ENCODE measurements at regions not wholly inside any gene's neighbourhood (a gene's known extent, or its start where the extent isn't known, plus 50 kb on each side); places are given as distances from the start of the nearest gene placed in this dataset.

DNA sequence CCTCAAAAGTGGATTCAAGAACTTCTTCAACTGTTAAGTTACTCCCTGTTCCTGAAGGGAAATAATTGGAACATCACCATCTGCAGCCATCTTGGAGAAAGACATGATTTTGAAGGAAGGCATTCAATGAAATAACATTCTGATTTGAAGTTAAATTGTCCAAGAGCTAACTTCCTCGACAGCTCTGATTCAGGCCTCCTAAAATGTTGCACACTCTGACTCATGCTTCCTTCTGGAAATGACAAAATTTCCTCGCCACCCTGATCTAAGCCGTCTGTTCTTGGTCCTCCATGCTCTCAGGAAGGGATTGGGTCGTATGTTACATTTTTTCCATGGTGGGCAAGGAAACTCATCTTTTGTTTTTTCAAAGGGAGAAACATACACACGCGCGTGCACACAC lies 496.9 kb upstream of the DIPK2B start:
- peak overlapping the region; percentile 61 for H3K27ac ChIP-seq (ENCODE audit: low read depth, low read length)
- ChIA-PET POLR2A (interaction anchor here (0.5 to 3.0 kb wide), 4 partner anchors 13 to 75 kb away, joined by 3 to 17 read pairs (median 4); no protein-coding TSS in a partner anchor), CTCF (no interaction called here)
- DNase-seq (ENCODE audit: low read depth, low spot score) = peak; percentile 45
- no peak overlapping the region for H3K4me3 ChIP-seq (ENCODE audit: low read depth, low read length)
- TF ChIP-seq, protein P1, sequence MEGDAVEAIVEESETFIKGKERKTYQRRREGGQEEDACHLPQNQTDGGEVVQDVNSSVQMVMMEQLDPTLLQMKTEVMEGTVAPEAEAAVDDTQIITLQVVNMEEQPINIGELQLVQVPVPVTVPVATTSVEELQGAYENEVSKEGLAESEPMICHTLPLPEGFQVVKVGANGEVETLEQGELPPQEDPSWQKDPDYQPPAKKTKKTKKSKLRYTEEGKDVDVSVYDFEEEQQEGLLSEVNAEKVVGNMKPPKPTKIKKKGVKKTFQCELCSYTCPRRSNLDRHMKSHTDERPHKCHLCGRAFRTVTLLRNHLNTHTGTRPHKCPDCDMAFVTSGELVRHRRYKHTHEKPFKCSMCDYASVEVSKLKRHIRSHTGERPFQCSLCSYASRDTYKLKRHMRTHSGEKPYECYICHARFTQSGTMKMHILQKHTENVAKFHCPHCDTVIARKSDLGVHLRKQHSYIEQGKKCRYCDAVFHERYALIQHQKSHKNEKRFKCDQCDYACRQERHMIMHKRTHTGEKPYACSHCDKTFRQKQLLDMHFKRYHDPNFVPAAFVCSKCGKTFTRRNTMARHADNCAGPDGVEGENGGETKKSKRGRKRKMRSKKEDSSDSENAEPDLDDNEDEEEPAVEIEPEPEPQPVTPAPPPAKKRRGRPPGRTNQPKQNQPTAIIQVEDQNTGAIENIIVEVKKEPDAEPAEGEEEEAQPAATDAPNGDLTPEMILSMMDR (IDR thresholded peaks at IDR 0.05; ENCODE audit: low read depth, low read length) = no peak
- no peaks in the 10 kb centered on the region for H3K27me3 ChIP-seq (ENCODE audit: control insufficient read depth, insufficient read depth, low read length)
- H3K9me3 ChIP-seq (ENCODE audit: control insufficient read depth, insufficient read depth, low read length) = no peaks in the 10 kb centered on the region

DNA sequence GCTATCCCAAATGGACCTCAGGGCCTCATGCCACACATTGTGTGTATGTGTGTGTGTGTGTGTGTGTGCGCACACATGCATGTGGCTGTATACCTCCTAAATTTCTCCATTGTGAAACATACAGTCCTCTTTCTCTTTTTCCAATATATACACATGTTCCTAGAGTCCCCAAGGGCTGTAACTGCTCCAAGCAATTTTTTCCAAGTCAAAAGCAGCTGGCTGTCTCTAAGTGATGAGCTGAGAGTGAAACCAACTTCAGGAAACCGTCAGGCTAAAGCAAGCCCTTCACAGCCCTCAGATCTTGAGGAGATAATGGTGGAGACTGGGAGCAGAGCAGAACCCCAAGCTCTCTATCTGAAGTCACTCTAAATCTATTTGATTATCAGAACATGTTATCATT lies 496.1 kb upstream of the DIPK2B start:
- Histone ChIP-seq H3K4me3 (ENCODE audit: low read depth, low read length) (no peak overlapping the region), H3K27ac (ENCODE audit: low read depth, low read length) (no peak overlapping the region), H3K27me3 (ENCODE audit: control insufficient read depth, insufficient read depth, low read length) (no peaks in the 10 kb centered on the region), H3K9me3 (ENCODE audit: control insufficient read depth, insufficient read depth, low read length) (no peaks in the 10 kb centered on the region)
- no peak for DNase-seq (ENCODE audit: low read depth, low spot score)
- TF ChIP-seq, protein P1 (IDR thresholded peaks at IDR 0.05; ENCODE audit: low read depth, low read length) = no peak
- ChIA-PET CTCF (no interaction called here), POLR2A (interaction anchor here (3.0 kb wide), 1 partner anchor 13 kb away, joined by 17 read pairs; no protein-coding TSS in a partner anchor)

GRCh38 chrX:45689971-45690370 lies 489.3 kb upstream of the DIPK2B start:
- H3K4me3 ChIP-seq (ENCODE audit: low read depth, low read length) = no peak overlapping the region
- TF ChIP-seq, protein P1 (IDR thresholded peaks at IDR 0.05; ENCODE audit: low read depth, low read length) = no peak
- POLR2A ChIA-PET = interaction anchor here (0.6 kb wide), 1 partner anchor 113 kb away, joined by 4 read pairs; no protein-coding TSS in a partner anchor
- CTCF ChIA-PET = no interaction called here
- DNase-seq (ENCODE audit: low read depth, low spot score) = no peak
- H3K27ac ChIP-seq (ENCODE audit: low read depth, low read length) = no peak overlapping the region
- H3K9me3 ChIP-seq (ENCODE audit: control insufficient read depth, insufficient read depth, low read length) = no peaks in the 10 kb centered on the region
- no peaks in the 10 kb centered on the region for H3K27me3 ChIP-seq (ENCODE audit: control insufficient read depth, insufficient read depth, low read length)

DNA sequence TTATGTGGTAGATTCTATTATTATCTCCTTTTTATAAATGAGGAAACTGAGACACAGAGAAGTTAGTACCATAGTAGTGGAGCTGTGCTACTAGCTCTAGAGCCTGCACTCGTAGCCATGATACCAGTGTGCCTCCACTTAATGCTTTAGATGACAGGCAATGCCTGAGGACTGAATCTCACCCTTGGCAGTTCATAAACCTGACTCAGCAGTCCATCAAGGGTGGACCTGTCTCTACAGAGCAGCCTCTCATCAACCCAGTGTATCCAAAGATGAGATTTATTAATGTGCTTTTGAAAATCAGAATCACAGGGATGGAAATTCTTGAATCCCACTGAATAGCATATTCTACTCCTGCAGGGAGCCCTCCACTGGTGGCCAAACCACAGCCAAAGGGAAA lies 483.2 kb upstream of the DIPK2B start:
- DNase-seq (ENCODE audit: low read depth, low spot score) = no peak

DNA sequence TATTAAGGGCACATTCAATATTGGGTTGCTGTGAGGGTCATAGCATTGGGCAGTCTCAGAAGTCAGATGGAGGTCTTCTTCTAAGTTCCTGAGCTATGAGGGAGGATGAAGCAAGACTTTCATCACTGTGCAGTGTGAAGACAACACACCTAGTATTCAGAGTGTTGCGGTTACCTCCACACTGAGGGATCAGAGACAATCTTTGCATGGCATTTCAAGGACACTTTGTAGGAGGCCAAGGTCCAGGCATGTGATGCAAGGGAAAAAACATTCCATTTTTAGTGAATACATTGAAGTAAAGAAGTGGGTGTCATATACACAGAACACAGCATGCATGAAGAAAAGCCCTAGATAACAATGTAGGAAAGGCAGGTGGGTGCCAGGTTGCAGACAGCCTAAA lies 481.2 kb upstream of the DIPK2B start:
- Histone ChIP-seq H3K4me3 (ENCODE audit: low read depth, low read length) (no peak overlapping the region), H3K27ac (ENCODE audit: low read depth, low read length) (no peak overlapping the region), H3K9me3 (ENCODE audit: control insufficient read depth, insufficient read depth, low read length) (no peaks in the 10 kb centered on the region), H3K27me3 (ENCODE audit: control insufficient read depth, insufficient read depth, low read length) (no peaks in the 10 kb centered on the region)
- no peak for DNase-seq (ENCODE audit: low read depth, low spot score)
- CTCF ChIA-PET = no interaction called here
- POLR2A ChIA-PET = no interaction called here
- TF ChIP-seq, protein P1 (IDR thresholded peaks at IDR 0.05; ENCODE audit: low read depth, low read length) = no peak

More for the DNA sequence above, 483.2 kb upstream of the DIPK2B start:
- ChIA-PET CTCF (no interaction called here), POLR2A (no interaction called here)
- no peaks in the 10 kb centered on the region for H3K27me3 ChIP-seq (ENCODE audit: control insufficient read depth, insufficient read depth, low read length)
- H3K9me3 ChIP-seq (ENCODE audit: control insufficient read depth, insufficient read depth, low read length) = no peaks in the 10 kb centered on the region
- H3K4me3 ChIP-seq (ENCODE audit: low read depth, low read length) = no peak overlapping the region
- TF ChIP-seq, protein P1 (IDR thresholded peaks at IDR 0.05; ENCODE audit: low read depth, low read length) = no peak
- no peak overlapping the region for H3K27ac ChIP-seq (ENCODE audit: low read depth, low read length)

Data from AG04450 (cell line).